GM18909 (cell line): ENCODE measurements at regions not wholly inside any gene's neighbourhood (a gene's known extent, or its start where the extent isn't known, plus 50 kb on each side); places are given as distances from the start of the nearest gene placed in this dataset.
"Not testable (repeated sequence)": the region's sequence is repeated elsewhere in the genome, so short reads cannot be mapped to it uniquely, and the experiment has no call there.

Experiments
- ATAC-seq: cut with Tn5 transposase; IDR thresholded peaks from one replicate; pipeline ENCODE4 v1.9.1; 2021; ENCODE audit warnings: mild to moderate bottlenecking; ENCODE audit not compliant: unreplicated experiment, poor library complexity

DNA sequence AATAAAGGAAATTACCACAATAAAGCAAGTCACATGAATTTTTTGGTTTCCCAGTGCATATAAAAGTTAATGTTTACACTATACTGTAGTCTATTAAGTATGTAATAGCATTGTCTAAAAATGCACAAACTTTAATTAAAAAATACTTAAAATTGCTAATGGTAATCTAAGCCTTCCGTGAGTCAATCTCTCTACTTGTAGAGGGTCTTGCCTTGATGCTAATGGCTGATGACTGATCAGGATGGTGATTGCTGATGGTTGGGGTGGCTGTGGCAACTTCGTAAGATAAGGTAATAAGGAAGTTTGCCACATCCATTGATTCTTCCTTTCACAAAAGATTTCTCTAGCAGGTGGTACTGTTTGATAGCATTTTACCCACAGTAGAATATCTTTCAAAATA lies 466.6 kb upstream of the PROX1 start:
- ATAC-seq: no peak

DNA sequence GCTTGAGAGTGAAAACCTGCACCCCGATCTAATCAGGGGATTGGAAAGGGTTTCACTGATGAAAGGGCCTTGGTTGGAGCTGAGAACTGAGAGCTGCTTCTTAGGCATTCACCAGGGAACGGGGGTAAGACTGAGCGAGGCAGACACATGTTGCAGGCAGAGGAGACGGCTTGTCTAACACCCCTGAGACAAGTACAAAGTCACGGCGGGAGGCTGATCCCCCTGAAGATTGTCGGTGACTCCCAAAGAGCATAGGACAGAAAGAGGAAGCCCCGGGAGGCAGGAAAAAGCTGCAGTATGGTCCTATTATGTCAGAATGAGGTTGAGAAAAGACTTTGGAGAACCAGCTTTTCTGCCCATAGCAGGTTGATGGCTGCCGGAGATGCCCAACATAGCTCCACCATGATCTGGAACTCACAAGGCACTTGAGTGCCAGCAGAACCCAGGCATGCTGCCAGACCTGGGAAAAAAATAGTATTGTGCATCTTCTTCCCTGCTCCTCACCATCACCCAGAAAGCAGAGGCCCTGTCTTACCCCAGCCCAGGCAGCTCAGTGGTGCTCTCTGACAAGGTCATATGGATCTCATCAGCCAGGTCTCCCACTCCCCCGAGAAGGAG lies 463.9 kb upstream of the PROX1 start:
- ATAC-seq: no peak

DNA sequence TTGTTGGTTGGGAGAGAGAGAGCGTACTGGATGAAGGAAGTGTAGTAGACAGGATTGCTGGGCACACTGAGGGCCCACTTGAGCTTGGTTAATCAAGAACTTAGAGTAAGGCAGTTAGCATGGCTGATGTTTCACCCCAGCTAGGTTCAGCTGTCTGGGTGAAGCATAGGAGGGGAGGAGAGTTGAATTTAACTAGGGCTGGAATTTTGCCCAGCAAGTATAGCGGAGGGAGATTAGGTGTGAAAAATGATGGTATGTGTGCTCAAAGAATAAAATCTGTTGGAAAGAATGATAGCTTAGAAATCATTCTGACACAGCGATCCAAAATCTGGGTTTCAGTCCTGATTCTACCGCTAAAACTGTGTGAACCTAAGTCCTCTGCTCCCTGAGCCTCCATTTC lies 461.5 kb upstream of the PROX1 start:
- ATAC-seq: no peak

DNA sequence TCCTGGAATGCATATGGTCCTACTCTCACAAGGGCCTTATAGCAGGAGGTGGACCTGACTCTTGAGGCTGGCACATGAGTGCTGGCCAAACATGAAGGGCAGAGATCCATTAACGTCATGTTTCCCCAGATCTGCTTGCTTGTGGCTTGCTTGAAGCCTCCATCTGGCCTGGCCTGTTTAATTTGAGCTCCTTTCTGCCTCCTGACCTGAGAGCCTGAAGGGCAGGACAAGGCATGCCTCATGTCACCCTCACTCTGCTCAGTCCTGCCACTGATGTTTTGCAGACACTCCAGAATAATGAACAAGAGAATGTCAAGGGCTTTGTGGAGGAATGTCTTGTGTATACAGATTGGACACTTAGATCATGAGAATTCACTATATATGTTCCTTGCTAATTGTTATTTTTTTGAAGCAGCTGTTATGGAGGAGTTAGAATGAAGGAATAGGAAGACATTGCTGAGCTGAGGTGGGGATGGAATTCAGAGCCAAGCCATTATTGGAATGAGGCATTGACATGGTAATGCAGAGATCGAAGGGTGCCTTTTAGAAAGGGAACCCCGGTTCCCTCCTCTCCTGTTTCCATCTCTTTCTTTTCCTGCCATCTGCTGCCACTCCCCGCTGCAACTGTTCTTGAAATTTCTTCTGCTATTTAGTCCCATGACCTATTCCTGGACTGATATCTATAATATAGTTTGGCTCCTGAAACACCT lies 457.0 kb upstream of the PROX1 start:
- ATAC-seq: no peak

DNA sequence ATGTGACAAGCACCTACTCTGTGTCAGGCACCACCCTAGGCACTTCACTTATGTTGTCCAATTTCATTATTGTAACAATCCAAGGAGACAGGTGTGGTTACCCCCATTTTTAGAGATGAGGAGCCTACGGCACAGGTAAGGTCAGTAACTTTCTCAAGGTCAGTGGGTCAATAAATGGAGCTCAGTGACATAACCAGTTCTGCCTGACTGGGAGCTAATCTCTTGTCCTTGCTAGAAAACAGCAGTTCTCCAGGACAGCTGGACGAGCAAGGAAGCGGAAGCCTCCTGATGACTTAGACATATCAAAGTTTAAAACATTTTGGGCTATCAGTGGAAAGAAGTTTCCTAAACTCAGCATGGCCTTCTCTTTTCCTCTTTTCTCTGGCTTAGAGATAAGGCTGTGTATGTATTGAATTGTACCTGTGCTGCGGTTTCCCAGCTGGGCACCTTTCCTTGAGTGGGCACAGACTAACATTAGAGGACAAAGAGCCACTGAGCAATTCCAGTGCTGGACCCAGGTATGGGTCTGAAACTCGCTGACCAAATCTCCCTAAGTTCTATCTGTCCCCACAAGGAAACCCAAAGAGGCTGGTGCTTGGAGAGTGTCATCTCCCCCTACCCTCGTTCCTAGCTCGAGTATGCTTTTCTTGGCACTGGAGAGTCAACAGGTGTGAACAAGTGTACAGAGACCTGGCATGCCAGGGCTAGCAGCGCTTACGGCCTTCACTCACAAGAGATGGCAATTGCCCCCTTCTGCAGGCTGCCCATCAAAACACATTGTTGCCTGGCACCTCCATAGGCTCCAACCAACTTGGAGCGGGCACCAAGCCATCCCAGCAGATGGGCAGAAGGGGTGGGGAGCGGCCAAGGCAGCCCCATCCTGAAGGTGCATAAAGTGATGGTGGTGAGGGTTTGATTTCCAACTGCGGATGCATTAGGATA lies 456.1 kb upstream of the PROX1 start:
- ATAC-seq: no peak

DNA sequence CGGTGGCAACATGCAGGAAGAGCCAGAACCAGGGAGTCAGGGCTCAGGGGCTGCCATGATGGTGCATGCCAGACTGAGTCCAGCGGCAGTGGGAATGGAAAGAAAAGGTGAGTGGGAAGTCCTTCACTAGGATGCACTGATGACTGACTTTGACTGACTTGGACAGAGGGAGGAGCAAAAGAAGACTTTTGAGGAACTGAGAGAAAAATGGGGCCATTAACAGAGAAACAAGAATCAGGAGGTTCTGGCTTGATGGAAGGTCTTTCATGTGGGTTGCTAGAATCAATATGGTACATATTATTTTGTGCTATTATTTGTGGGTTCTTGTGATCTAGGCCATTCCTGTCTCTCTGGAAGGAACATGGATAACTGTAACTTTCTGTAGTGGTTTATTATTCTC lies 454.6 kb upstream of the PROX1 start:
- peak; percentile 48 for ATAC-seq

DNA sequence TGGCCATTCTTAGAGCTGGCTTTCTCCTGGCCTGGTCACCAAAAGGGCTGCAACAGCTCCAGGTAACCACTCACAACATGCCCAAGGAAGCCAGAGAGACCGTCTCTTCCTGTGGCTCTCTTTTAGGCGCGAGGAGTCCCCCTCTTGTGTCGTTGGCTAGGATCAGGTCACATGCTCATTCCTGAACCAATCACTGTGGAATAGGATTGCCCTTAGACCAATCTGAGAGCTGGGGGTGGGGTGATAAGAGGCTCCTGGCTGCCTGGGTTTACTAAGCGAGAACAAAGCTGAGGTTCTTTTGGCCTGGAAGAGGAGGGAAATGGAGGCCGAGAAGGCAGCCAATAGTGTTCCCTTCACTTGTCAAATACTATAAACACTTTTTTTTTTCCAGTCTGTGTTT lies 452.1 kb upstream of the PROX1 start:
- ATAC-seq: no peak

DNA sequence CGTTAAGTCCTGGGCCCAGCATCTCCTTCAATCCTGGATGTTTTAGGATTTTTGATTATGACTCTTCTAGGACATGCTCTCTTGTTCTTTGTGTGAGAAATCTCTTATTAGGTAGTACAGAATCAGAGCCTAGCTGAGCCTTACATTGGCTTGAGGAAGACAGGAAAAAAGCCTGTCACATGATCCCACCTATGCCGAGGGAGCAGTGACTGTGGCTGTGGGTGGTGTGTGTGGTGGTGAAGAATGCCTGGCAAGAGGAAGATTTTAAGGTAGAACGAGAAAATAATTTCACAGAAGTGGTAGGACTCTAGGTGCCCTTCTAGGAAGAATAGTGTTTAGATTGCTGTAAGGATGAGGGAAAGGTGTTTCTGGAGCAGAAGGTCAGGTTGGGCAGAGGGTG lies 449.5 kb upstream of the PROX1 start:
- no peak for ATAC-seq

DNA sequence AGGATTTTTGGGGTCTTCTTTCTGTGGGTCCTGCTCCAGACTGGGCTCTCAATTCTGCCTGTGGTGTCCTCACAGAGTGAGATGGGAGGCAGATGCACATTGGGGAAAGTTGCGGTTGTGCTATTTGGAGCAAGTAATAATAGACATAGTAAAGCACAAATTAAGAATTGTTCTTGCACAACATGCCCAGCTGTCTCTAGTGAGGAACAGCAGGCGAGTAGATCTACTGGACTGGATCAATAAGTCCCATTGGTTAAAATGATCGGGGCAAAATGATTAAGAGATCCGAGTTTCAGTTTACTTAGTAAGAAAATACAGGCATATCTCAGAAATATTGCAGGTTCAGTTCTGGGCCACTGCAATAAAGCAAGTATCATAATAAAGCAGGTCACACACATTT lies 448.3 kb upstream of the PROX1 start:
- ATAC-seq: no peak

DNA sequence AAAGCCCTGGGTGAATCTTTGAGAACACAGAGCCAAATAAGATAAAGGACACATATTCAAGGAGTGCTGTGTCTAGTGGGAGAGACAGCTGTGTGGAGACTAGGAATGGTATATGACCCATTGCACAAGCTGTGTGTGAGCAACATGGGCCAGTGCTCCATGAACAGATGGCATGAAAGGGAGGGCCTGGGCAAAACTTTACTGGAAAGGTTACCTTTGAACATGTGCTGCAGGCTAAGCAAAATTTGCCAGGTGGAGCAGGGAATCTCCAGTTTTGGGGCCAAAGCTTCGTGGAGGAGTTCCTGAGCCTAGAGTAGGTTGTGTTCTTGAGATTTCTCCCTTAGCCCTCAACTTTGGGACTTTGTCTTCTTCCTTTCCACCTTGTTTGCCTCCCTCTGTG lies 446.1 kb upstream of the PROX1 start:
- ATAC-seq: no peak

DNA sequence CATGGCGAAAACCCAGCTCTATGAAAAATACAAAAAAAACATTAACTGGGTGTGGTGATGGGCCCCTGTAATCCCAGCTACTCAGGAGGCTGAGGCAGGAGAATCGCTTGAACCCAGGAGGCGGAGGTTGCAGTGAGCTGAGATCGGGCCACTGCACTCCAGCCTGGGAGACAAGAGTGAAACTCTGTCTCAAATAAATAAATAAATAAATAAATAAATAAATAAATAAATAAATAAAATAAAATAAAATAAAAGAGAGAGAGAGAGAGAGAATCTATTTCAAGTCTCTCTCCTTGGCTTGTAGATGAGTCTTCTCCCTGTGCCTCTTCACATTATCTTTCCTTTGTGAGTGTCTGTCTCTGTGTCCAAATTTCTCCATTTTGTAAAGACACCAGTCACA lies 442.6 kb upstream of the PROX1 start:
- not testable (repeated sequence) for ATAC-seq

DNA sequence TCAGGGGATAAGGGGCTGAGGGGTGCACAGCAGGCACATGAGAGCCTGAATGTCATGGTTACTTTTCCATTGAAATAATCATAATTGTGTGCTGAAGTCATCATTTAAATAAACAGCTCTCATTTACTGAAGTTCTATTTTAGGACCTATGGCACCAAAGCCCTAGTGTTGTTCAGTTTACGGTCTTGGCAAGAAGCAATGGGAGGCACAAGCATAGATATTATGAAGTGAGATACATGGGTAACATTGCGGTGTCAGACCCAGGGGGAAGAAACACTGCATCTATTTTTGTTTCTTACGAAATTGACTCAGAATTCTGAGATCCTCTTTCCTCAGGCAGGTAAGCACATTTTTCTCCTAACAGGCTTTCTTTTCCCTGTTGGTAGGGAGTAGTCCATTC lies 437.8 kb upstream of the PROX1 start:
- ATAC-seq: no peak

DNA sequence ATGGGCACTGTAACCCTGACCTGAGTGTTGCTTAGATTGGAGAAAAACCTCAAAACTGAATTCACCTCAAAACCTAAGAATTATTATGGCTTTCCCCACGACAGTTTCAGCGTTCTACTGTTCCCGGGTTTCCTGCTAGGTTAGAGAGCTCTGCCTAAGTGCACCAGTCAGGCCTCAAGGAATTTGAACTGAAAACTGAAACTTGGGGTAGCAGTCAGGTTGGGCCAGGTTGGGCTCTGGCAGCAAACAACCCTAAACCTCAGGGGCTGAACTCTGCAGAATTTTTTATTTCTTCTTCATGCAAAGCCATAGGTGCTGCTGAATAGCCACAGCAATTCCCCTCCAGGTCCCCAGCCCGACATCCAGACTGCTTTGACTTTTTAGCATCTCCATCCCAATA lies 437.0 kb upstream of the PROX1 start:
- ATAC-seq: no peak

DNA sequence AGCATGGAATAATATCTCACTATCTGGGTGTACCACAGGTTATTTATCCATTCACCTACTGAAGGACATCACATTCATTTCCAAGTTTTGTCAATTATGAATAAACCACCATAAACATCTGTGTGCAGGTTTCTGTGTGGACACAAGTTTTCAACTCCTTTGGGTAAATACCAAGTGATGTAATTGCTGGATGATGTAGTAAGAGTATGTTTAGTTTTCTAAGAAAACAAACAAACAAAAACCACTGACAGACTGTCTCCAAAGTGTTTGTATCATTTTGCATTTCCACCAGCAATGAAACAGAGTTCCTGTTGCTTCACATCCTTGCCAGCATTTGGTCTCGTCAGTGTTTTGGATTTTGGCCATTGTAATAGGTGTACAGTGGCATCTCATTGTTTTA lies 435.7 kb upstream of the PROX1 start:
- no peak for ATAC-seq

DNA sequence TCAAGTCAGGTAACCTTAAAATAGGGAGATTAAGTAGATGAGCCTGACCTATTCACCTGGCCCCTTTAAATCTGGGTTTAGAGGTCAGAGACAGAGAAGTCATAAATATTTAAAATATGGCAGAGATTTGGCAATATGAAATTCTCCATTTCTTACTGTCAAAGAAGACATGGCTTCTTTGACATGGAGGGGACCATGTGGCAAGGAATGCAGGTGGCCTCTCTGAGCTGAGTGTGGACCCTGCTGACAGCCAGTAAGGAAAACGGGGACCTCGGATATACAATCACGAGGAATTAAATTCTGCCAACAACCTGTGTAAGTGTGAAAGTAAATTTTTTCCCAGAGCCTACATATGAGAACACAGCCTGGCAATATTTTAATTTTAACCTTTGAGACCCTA lies 427.5 kb upstream of the PROX1 start:
- no peak for ATAC-seq

DNA sequence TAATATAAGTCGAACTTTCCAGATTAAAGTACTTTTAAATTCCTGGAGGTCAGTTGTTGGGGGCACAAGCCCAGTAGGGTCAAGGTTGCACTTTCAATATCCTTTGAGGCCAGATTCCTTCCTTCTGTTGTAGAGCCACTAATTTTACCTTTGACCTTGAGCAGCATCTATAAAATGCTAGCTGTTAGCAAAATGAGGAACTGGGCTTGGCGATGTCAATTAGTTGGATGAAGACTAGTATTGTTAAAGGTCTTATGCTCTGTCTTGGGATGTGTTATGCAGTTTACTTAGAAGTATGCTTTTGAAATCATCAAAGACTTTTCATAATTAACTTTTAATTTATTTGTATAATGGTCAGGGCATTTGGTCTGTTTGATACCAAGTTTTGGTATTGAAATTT lies 425.9 kb upstream of the PROX1 start:
- ATAC-seq: no peak

DNA sequence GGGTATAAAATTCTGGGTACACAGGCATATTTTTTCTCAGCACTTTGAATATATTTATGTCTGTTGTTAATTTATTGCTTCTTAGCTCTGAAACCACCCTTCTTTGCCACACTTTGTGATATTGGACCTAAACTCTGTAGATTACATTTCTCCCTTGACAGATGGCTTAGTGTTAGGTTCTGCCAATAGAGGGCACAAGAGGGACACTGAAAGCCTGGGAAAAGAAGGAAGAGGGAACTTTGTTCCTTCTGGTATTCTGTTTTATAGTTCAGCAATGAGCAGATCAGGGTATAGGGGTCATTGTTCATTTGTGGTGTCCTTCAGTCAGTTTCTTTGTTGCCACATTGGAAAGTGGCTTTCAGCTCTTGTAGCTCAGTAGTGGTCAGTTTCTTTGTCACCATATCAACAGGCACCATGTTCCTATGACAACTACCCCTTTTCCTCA lies 423.5 kb upstream of the PROX1 start:
- ATAC-seq: no peak

DNA sequence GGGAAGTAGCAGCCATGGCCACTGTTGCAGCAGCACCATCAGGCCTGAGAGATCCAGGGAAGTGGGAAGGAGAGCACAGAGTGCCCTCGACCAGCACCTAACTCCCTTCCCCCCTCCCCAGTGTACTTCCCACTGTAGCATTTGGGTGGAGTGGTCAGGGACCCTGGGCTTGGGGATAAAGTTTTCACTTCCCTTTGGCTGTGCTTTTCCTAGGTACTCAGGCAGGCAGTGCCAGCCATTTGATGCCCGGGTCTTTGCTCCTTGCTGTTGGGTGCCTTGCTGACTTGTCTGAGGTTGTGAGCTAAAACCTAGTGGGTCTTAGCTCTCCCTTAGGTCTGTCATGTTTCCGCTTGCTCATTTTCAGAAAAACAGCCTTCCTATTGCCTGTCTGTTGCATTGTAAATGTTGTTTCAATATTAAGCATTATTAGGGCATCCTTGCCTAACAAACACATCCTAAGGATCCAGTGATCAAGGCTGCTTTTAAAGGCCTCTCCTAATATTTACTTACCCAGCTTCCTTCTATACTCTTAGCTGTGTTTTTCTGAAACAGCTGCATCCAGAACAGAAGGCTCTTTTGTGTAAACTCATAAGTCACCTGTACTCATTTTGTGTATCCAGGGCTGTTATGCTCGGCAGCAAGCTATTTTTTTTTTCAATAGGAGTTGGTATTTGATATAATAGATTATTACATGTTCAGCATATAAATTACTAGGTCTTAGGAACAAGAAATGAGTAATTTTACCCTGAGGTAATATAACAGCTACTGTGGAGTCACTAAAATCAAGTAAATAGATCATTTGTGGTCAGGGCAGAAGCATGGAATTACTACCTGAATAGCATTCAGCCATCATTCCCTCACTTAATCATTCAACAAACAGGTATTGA lies 418.6 kb upstream of the PROX1 start:
- ATAC-seq: no peak

DNA sequence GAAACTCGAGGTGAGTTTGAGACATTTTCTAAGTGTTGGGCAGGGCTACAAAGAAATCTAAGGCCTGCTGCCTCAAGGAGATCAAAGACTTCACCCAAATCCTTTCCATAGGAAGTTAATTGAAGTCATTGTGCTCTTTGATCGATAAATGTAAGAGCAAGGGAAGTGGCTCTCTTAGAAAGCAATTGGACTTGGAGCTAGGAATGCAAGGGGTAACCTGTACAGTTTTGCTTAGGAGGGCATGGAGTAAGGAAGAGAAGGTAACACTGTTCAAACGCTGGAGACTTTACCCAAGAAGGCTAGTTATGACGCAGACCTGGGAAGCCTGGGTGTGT lies 418.0 kb upstream of the PROX1 start:
- ATAC-seq: no peak

DNA sequence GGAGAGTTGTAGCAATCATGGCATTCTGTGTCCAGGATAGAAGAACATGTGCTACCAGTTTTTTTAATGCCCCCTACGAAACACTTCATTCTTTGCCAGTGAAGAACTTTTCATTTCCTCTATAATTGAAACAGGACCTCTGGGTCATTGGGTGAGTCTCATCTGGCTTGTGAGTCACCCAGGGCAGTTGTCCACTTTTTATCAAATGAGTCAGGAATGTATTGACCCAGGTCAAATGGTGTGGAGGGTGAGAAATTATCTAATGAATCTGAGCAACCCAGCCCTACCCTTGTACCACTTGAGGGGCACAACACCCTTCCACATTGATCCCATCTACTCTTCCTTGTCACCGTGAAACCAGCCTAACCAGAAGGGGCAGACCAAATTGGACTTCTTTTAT lies 417.3 kb upstream of the PROX1 start:
- no peak for ATAC-seq
